Stimulated activated CD4-positive, alpha-beta T cell treated with anti-CD3 and anti-CD28 coated beads, TNF-alpha, amount 100 ng/mL, for 24 hours (primary cell): ENCODE measurements at regions not wholly inside any gene's neighbourhood (a gene's known extent, or its start where the extent isn't known, plus 50 kb on each side); places are given as distances from the start of the nearest gene placed in this dataset.
"Not testable (repeated sequence)": the region's sequence is repeated elsewhere in the genome, so short reads cannot be mapped to it uniquely, and the experiment has no call there.

Experiments used
- DNase-seq, 3 experiments: peaks; one replicate each; pipeline ENCODE4 v3.0.0-alpha.2; 2020; ENCODE audit warnings: low read depth in 3 of 3

DNA sequence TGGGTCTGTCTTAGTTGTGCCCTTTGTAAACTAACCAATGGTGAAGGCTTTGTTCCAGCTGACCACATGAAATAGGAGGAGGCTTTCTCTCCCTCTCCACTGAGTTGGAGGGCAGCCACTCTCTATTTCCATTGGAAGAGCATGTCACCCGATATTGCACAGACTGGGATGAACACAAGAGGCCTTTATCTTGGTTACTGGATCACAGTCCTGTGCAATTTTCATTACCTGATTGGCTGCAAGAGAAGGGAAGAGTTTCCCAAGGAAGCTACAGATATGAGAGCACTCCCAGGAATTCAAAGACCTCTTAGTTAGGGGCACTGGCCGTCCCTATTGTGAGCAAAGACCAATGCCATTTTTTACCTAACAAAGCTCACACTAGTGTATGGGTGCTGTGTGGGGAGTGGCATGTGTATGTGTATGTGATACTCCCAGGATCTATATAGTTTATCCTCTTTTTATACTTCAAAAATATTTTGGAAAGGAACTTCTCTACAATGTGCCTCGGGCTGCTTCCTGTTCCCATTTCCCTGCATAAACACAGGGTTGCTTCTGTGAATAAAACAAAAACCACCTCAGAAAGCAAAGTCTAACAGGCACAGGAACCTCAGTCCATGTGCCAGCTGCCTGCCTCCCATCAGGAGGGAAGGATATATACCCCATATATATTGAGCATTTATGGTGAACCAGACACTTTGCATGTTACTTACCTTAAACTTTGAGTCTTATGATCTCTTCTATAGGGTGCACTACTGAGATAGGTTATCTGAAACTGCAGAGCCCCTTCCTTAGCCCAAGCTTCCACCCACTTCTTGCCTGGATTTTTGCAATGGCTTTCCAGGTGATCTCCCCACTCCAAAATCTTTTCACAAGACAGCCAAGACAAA, 126.5 kb downstream of the RASSF10 start:
- DNase-seq, result no peak

DNA sequence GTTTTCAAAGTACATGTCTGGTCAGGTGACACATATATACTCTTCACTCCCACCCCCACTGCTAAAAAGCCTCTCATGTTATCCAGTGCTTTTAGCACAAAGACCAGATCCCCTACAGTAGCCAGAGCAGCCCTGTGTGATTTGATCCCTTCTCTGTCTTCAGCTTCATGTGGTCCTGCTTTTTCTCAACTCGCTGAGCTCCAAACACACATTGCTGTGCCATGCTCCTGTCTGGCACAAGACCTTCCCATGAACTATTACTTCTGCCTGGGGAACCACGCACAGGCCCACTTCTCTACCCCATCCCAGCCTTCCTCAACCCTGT, 127.1 kb downstream of the RASSF10 start:
- no peak for DNase-seq

DNA sequence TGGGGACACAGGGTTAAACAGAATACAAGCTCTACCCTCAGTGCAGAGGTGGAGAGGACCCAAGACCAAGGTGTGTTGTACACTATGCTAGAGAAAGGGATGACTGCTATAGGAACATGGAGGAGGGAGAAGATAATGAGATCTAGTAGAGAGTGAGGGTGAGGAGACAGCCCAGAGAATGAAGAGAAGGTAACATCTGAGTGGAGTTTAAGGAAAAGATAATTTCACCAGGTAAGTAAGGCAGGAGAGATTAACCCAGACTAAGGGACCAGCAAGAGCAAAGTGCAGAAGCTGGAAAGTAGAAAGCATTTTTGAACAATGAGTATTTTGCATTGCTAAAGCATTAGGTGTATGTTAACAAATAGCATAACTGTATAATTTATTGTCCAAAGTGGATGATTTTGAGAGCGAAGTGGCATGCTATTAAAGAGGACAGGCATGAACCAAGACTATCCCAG, 128.8 kb downstream of the RASSF10 start:
- no peak for DNase-seq

DNA sequence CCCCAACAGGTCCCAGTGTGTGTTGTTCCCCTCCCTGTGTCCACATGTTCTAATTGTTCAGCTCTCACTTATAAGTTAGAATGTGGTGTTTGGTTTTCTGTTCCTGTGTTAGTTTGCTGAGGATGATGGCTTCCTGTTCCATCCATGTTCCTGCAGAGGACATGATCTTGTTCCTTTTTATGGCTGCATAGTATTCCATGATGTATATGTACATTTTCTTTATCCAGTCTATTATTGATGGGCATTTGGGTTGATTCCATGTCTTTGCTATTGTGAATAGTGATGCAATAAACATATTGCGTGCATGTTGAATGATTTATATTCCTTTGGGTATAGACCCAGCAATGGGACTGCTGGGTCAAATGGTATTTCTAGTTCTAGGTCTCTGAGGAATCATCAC, 130.0 kb downstream of the RASSF10 start:
- DNase-seq, result not testable (repeated sequence)

DNA sequence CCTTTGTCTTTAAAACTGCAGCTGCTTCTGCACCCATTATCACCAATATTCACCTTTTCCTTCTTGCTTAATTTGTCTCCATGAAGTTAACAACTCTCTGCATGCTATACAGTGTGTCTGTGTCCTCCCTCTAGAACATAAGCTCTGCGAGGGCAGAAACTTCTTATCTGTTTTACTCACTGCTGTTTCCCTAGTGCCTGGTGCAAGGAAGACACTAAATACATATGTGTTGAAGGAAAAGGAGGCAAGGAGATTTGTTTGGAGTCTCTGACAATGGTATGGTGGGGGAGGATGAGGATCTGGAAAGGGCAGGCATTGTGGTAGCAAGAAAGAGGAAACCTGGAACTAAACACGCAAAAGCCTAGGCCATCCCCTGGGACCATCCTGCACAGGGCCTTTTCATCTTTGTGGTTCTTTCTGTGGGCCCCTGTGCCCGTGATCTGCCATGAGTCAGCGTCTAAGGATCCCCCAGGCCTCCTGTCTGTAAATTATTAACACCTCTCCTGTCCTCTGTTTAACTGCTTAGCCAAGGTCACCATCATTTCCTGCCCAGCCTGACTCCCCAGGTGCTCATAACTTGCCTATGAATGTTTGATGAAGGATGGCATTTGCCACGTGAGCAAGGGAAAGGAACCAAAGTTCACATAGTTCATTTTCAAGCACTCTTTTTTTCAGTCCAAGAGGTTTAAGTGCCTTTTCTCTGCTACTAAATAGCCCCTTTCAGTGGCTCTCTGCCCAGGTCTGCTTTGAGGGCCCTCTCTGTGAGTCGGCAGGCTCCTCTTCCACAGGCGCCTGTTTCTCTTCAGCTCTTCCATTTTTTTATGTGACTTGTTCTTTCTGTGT, 131.1 kb downstream of the RASSF10 start:
- no peak for DNase-seq

DNA sequence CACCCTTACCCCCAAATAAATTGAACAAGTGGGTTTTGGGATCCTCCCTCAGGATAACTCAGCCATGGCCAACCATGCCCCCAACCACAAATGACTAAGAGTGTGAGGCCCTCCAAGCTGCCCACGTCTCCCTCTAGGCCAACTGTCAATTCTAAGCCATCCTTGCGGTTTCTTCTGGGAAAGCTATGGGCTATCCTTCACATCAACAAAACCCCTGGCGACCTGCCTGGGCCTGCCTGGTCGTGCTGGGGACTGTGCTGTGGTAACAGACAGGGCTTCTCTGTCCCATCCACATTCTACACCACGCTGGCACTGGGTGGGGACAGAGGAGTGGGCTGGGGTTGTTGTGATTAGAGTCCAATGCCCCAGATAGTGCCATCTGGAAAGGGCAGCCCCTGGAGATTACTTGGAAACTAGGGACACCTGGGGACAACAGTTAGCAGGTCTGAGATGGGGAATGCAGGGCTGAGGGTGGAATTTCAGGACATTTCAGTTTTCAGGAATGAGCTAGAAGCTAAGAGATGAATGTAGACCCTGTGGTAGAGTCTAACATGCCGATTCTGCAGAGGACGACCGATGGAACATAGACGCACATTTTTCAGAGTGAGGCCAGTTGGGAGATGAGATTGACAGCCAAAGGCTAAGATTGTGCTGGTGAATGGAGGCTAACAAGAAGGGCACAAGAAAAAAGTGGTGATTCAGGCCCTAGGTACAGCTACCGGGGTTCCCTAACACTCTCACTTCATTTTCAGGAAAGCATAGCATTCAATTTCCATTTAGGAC, 131.9 kb downstream of the RASSF10 start:
- no peak for DNase-seq

DNA sequence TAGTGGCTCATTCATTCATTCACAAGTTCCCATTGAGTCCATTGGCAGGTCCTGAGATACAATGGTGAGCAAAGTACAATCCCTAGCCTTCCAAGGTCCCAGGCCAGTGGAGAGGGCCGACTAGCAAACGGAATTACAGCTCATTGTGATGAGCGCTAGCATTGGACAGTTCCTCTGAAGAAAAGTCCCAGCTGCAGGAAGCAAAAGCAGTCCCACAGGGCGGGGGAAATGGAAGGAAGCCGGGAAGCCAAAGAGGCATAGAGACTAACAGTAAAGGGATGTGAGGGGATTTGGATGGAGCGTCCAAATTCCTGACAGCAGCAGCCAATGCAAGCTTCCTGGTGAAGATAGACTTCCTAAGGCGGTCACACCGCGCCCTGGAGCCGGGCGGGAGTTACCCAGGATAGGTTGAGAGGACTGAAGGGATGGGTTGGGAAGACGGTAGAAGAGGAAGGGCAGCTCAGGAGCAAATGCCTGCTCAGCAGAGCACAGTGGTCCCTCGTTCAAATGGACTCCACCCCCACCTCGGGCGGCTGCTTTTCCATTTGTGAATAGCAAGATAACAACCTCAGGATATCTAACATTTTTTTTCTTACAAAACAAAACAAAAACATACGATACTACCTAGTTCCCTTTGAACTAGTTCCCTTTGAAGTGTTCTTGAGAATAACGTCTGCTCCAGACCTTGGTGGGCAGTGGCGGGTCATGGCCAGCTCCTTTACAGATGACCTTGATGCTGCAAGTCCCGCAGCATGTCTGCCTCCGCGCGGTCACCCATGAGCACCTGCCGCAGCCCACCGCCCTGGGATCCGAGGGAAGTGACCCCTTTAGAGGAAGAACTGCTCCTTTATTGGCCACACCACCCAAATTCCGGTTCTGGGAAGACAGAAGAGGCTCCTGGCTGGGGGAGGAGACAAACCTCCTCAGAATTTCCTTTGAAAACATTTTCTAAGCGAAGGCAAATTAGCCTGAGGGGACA, 132.9 kb downstream of the RASSF10 start:
- no peak for DNase-seq

DNA sequence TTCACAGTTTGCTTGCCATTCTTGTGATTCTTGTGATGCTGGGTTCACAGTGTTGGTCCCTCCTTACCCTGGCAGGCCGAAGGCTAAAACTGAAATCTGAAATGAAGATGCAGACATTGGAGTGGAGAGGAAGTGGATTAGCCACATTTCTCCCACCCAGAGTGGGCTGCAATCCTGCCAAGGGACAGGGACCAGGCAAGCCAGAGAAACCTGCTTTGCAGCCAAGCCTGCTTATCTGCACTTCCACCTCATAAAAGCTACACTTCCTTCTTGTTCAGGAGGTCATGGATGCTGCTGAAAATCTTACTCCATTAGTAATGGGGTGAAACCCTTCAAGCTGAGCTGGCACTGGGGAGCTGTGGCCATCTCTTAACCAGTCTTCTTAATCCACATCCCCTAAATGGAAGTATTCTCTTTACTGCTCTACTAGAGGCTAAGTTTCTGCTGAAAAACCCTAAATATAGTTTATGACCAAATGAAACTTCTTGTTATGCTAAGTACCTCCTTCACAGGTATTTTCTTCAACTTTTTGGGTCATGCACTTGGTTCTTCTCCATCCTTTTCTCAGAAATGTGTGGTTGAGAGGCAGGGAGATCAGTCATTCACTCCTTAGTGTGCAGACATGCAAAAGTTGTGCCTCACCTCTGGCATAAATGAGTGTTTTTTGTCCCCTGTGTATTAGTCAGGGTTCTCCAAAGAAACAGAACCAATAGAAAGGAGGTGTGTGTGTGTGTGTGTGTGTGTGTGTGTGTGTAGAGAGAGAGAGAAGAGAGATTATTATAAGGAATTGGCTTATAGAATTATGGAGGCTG, 133.9 kb upstream of the BMAL1 start:
- no peak for DNase-seq

DNA sequence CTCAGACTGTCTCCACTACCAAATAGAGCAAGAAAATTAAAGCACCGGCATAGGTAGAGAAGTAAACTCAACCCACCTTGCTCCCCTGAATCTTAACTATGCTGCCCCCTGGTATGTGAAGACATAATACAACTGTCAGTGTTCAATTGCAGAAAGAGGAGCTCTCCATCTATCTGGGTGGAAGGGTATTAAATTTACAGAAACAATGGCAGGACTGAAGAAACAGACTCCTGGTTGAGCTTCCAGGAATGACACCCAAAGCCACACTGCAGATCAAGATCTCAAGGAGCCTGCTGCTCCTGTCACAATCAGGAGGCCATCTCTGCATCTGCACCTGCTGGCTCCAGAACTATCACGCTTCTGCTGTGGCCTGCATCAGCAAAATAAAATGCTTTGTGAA, 132.1 kb upstream of the BMAL1 start:
- DNase-seq, result no peak

DNA sequence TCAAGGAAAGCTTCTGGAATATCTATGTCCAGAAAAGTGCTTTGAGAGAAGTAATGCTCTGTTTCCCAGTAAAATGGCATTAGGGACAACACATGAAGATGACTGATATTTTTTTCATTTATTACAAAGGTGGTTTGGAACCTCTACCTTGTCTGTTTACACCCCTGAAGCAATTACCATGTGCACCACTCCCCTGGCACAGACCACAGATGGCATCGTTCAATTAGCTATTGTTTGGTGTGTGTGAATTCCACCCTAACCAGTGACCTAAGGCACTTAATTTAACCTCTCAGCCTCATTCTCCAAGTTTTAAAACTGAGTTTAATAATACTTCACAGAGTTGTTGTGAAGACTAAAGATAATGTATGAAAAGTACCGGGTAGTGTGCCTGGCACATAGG, 127.6 kb upstream of the BMAL1 start:
- DNase-seq, result no peak

DNA sequence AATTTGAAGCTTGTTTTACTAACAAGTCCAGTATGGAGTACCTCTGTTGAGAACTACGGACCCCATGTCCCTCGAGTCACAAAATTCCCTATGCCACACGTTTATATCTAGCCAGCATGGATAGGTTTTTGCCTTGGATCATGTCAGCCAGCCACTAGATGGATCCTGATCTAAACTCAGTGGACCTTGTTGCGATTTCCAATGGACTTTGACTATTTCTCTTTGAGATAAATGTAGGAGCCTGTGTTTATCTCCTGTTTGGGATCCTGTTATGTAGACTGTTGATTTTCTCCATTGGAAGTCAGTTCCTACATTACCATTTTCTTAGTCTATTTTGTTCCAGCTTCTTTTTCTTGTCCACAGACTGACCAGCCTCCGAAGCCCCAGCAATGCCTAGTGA, 127.1 kb upstream of the BMAL1 start:
- DNase-seq, result no peak

DNA sequence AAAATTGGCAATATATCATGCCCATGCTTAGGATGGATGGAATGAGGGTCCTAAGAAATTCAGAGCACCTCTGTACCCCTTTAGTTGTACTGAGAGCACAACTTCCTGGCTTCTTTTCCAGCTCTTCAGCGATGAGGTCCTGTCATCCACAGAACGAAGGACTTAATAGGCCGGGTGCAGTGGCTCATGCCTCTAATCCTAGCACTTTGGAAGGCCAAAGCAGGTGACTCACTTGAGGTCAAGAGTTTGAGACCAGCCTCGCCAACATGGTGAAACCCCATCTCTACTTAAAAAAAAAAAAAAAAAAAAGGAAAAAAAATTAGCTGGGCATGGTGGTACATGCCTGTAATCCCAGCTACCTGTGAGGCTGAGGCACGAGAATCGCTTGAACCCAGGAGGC, 125.3 kb upstream of the BMAL1 start:
- no peak for DNase-seq

DNA sequence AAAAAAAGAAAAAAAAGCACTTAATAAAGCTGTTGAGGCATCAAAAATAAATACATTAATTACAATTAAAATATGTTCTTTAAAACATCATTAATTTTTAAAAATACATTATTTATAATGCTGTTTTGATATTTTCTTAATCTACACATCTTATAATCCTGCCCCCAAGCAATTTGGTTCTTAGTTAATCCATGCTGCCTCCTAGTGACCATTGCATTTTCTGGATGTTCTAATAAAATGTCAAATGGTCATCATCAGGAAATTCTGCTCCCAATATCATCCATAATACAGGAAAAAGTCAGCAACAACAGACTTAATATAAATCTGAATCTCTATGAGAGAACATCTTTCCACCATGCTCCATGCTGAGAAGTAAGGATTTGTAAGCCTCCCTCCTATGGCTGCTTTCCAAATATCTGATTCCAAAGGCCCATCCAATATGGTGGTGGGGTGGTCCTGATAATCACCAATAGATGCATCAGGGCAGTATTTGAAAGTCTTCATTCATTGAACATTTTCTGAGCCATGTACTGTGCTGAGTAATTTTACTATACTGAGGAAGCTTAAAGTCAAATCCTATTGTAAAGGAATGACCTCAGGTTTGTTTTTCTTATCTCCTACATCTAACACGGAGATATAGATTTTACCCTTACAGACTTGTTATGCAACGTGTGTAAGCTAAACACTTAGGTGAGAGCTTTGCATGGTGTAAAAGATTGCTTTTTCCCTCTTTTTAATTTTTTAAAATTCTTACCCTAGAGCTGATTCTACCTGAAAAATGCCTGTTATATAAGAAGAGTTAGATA, 124.7 kb upstream of the BMAL1 start:
- DNase-seq, result no peak

DNA sequence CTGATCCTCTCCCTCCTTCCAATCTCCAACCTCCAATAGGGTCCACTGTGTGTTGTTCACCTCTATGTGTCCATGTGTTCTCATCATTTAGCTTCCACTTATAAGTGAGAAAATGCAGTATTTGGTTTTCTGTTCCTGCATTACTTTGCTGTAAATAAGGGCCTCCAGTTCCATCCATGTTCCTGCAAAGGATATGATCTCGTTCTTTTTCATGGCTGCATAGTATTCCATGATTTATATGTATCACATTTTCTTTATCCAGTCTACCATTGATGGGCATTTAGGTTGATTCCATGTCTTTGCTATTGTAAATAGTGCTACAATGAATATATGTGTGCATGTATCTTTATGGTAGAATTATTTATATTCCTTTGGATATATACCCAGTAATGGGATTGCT, 123.2 kb upstream of the BMAL1 start:
- not testable (repeated sequence) for DNase-seq

DNA sequence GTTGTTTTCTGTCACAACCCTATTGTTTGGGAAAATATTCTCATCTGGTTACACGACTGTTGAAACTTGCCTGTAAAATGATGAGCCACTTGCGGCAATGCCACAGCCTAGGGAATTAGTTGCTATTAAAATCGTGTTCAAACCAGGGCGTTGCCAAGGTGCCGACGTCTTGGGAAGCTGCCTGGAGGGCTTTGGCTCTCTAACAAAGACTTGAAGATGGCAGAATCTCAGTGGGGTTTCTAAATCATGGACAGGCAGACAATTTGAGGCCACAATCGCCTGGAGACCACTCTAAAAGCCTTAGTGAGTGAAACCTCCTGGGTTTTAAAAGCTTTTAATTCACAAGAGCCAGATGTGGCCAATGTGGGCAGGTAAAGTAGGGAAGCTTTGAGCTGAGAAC, 117.2 kb upstream of the BMAL1 start:
- DNase-seq, result no peak

DNA sequence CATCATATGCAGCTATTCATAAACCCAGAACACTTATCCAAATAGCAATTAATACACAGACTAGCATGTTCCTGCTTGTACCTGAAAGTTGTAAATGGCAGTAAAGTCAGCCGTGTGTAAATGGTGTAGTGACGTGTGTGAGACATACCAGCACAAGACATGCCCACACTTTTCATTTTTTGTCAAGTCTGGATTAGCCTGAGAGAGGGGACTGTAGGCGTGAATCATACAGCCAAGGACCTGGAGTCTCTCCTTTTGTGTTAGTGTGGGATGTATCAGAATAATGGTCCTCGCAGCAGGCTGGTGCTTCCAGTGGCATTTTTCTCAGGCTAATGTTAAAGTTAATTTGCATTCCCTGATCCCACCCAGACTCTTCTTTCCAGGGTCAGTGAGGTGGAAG, 116.8 kb upstream of the BMAL1 start:
- DNase-seq, result no peak

DNA sequence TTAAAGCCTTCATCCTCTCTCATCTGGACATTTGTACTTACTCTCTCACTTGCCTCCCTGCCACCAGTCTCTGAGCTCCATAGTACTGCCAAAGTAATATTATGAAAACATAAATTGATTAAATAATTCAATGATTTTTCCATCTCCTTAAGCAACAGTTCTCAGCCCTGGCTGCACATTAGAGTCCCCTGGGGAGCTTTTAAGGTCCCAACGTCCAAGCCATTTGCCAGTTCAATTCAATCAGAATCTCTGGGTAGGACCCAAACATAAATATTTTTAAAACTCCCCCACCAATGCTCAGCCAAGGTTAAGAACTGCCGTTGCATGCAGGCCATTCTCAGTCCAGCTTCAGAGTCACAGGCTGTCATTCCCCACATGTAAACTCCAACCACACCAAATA, 114.4 kb upstream of the BMAL1 start:
- no peak for DNase-seq

DNA sequence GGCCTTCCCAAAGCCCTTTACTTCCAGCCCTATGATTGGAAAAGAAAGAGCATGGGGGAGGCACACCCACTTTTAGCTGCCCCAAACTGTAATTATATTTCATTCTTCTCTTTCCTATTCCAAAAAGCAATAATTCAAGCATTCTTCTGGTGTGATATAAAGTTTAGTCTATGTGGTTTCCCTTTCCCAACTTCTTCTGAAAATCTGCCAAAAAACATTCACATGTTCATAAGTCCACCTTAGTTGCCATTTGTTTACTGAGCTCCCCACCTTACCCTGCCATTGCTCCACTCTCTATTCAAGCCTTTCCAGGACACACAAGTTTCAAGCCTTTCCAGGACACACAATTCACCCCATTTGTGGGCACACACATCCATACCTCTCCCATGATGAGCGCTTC, 111.6 kb upstream of the BMAL1 start:
- DNase-seq, result no peak

DNA sequence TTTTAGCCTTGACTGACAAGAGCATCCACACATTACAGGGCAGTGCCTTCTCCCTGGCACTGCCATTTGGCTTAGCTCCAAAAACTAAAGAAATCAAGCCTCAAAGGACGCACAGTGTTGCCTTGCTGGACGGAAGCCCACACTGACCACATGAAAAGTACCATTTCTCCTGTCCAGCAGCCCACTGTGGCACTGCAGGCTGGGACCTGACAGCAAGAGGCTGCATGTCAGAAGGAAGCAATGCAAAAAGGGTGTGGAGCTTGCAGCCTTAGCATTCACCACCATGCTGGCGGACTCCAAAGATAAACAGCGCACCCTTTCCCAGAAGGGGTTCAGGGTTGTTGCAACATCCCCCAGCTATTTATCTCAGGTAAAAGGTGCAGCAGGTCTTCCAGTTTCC, 109.3 kb upstream of the BMAL1 start:
- DNase-seq, result no peak
